ENCODE measurements at regions not wholly inside any gene's neighbourhood (a gene's known extent, or its start where the extent isn't known, plus 50 kb on each side); places are given as distances from the start of the nearest gene placed in this dataset.

GRCh38 chr7:91710881-91711280 is 169.6 kb downstream of the MTERF1 start:
- H3K27me3 ChIP-seq: no peaks in the 10 kb centered on the region
- H3K9me3 ChIP-seq: peaks cover 15% of the 10 kb centered on the region
- H3K4me1 ChIP-seq: no peaks in the 10 kb centered on the region
- 44% methylated on average over 1 of the region's 1 CpG for WGBS
- H3K36me3 ChIP-seq: no peaks in the 10 kb centered on the region
- no peak overlapping the region for H3K4me3 ChIP-seq
- DNase-seq (ENCODE audit: low spot score in 2 of 2): no peak
- TF ChIP-seq POLR2AphosphoS5 (IDR thresholded peaks at IDR 0.05) (no peak), POLR2A (IDR thresholded peaks at IDR 0.05) (no peak), CTCF (IDR thresholded peaks at IDR 0.05) (no peak), EP300 (IDR thresholded peaks at IDR 0.05) (no peak)
- H3K27ac ChIP-seq: no peak overlapping the region

GRCh38 chr7:91713669-91714068 is 166.8 kb downstream of the MTERF1 start:
- H3K4me1 ChIP-seq: no peaks in the 10 kb centered on the region
- no peak overlapping the region for H3K4me3 ChIP-seq
- H3K27me3 ChIP-seq: no peaks in the 10 kb centered on the region
- no peak for DNase-seq (ENCODE audit: low spot score in 2 of 2)
- TF ChIP-seq POLR2A (IDR thresholded peaks at IDR 0.05): no peak
- TF ChIP-seq CTCF (IDR thresholded peaks at IDR 0.05): no peak
- TF ChIP-seq POLR2AphosphoS5 (IDR thresholded peaks at IDR 0.05): no peak
- no peak for TF ChIP-seq EP300 (IDR thresholded peaks at IDR 0.05)
- H3K9me3 ChIP-seq: peaks cover 7% of the 10 kb centered on the region
- no peak overlapping the region for H3K27ac ChIP-seq
- no peaks in the 10 kb centered on the region for H3K36me3 ChIP-seq

GRCh38 chr7:91717681-91718470 is 162.6 kb downstream of the MTERF1 start:
- no peak for TF ChIP-seq CTCF (IDR thresholded peaks at IDR 0.05)
- TF ChIP-seq EP300 (IDR thresholded peaks at IDR 0.05): no peak
- no peak for TF ChIP-seq POLR2A (IDR thresholded peaks at IDR 0.05)
- TF ChIP-seq POLR2AphosphoS5 (IDR thresholded peaks at IDR 0.05): no peak
- WGBS: 88% methylated on average over 2 of the region's 2 CpGs
- H3K4me1 ChIP-seq: no peaks in the 10 kb centered on the region

GRCh38 chr7:91719008-91719407 is 161.5 kb downstream of the MTERF1 start:
- Histone ChIP-seq H3K27ac (no peak overlapping the region), H3K36me3 (no peaks in the 10 kb centered on the region), H3K4me1 (no peaks in the 10 kb centered on the region), H3K27me3 (no peaks in the 10 kb centered on the region), H3K4me3 (no peak overlapping the region), H3K9me3 (no peaks in the 10 kb centered on the region)
- WGBS: 86% methylated on average over 1 of the region's 1 CpG
- TF ChIP-seq EP300 (IDR thresholded peaks at IDR 0.05) (no peak), POLR2AphosphoS5 (IDR thresholded peaks at IDR 0.05) (no peak), POLR2A (IDR thresholded peaks at IDR 0.05) (no peak), CTCF (IDR thresholded peaks at IDR 0.05) (no peak)
- DNase-seq (ENCODE audit: low spot score in 2 of 2): no peak

More at GRCh38 chr7:91717681-91718470, 162.6 kb downstream of the MTERF1 start:
- Histone ChIP-seq H3K36me3 (no peaks in the 10 kb centered on the region), H3K4me3 (no peak overlapping the region), H3K27me3 (no peaks in the 10 kb centered on the region), H3K27ac (no peak overlapping the region), H3K9me3 (peaks cover under 1% of the 10 kb centered on the region)
- DNase-seq (ENCODE audit: low spot score in 2 of 2): no peak

GRCh38 chr7:91720260-91720937 is 160.1 kb downstream of the MTERF1 start:
- Histone ChIP-seq H3K27me3 (no peaks in the 10 kb centered on the region), H3K27ac (no peak overlapping the region), H3K36me3 (no peaks in the 10 kb centered on the region), H3K9me3 (no peaks in the 10 kb centered on the region), H3K4me1 (no peaks in the 10 kb centered on the region), H3K4me3 (no peak overlapping the region)
- no peak for DNase-seq (ENCODE audit: low spot score in 2 of 2)
- 86% methylated on average over 3 of the region's 3 CpGs for WGBS
- no peak for TF ChIP-seq POLR2A (IDR thresholded peaks at IDR 0.05)
- TF ChIP-seq EP300 (IDR thresholded peaks at IDR 0.05): no peak
- TF ChIP-seq POLR2AphosphoS5 (IDR thresholded peaks at IDR 0.05): no peak
- no peak for TF ChIP-seq CTCF (IDR thresholded peaks at IDR 0.05)

Data from suprapubic skin (tissue), 4 donors.